Erythroblast (primary cell): ENCODE measurements at regions not wholly inside any gene's neighbourhood (a gene's known extent, or its start where the extent isn't known, plus 50 kb on each side); places are given as distances from the start of the nearest gene placed in this dataset.

Experiments used
- GATA1 ChIP-seq: IDR thresholded peaks from 2 replicates; pipeline ENCODE4 v1.6.1; 2011; ENCODE audit warnings: low read depth, mild to moderate bottlenecking, control low read depth, low read length, moderate library complexity
- POLR2A ChIP-seq: IDR thresholded peaks from 2 replicates; pipeline ENCODE4 v1.6.1; 2011; ENCODE audit warnings: mild to moderate bottlenecking, low read length

DNA sequence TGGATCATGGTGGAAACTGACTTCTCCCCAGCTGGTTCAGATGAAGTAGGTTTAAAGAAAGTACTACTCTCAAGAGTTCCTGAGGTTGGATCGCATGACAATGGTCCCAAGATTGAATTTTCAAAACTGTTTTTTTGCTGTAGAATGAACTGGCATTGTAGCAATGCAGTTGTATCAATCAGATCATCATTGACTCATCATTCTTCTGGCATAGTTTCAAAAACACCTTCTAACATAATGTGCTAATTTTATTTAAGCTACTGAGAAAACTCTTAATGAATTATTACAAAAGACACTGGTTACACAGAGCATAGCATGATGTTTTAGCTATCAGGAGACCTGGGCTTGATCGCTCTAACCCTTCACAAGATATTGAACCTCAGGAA lies 384.5 kb upstream of the DCN start:
- TF ChIP-seq POLR2A (no peak), GATA1 (no peak)
